PC-3 (cell line): ENCODE measurements at regions not wholly inside any gene's neighbourhood (a gene's known extent, or its start where the extent isn't known, plus 50 kb on each side); places are given as distances from the start of the nearest gene placed in this dataset.

Experiments
- ATAC-seq: fragments of 200-7000 bp; cut with Tn5 transposase; 2 replicates; pipeline ENCODE4 v1.9.1; 2020; ENCODE audit warnings: mild to moderate bottlenecking, moderate library complexity
- BruUV-seq: library from RNA; stranded (reverse); fragments of 400-500 nt; replicated peaks from 2 replicates; lab custom pipeline; 2021; lab: Mats Ljungman, UMichigan
- CTCF ChIA-PET: fragments of 300-600 bp; sonication (Branson Sonifier 250); formaldehyde crosslinking; loops from one replicate; lab custom pipeline; 2022; ENCODE audit warnings: antibody characterized with exemption; lab: Charles Lee
- POLR2A ChIA-PET: fragments of 300-600 bp; sonication (Branson Sonifier 250); formaldehyde crosslinking; loops from one replicate; lab custom pipeline; 2022; ENCODE audit warnings: antibody characterized with exemption; ENCODE audit not compliant: unreplicated experiment; lab: Charles Lee
- DNase-seq: peaks from one replicate; pipeline ENCODE4 v3.0.0-alpha.2; 2015
- H2AFZ ChIP-seq: fragments of 300-600 bp; sonication (generic); 2 replicates; pipeline ENCODE4 v1.6.0; 2016; ENCODE audit warnings: antibody characterized with exemption, low read length
- H3F3A ChIP-seq: fragments of 300-600 bp; sonication (generic); one replicate; pipeline ENCODE4 v1.6.0; 2017; ENCODE audit warnings: antibody characterized with exemption, low read length, control low read depth, mild to moderate bottlenecking; ENCODE audit not compliant: unreplicated experiment
- H3K27ac ChIP-seq: fragments of 300-600 bp; sonication (generic); 2 replicates; pipeline ENCODE4 v1.5.1; 2016; ENCODE audit warnings: mild to moderate bottlenecking, low read length
- H3K27me3 ChIP-seq: fragments of 300-600 bp; sonication (generic); 2 replicates; pipeline ENCODE4 v1.6.1; 2016; ENCODE audit warnings: low read length, mixed read lengths
- H3K36me3 ChIP-seq: fragments of 300-600 bp; sonication (generic); 2 replicates; pipeline ENCODE4 v1.6.1; 2016; ENCODE audit warnings: low read depth, mixed run types, low read length, mixed read lengths
- H3K4me1 ChIP-seq: fragments of 300-600 bp; sonication (generic); 2 replicates; pipeline ENCODE4 v1.5.1; 2016; ENCODE audit warnings: low read length; ENCODE audit not compliant: insufficient read depth
- H3K4me2 ChIP-seq: fragments of 300-600 bp; sonication (generic); 2 replicates; pipeline ENCODE4 v1.6.0; 2016; ENCODE audit warnings: low read length
- H3K4me3 ChIP-seq: fragments of 300-600 bp; sonication (generic); 2 replicates; pipeline ENCODE4 v1.5.1; 2016; ENCODE audit warnings: mild to moderate bottlenecking, low read length, mixed read lengths
- H3K79me2 ChIP-seq: fragments of 300-600 bp; sonication (generic); 2 replicates; pipeline ENCODE4 v1.6.1; 2017; ENCODE audit warnings: low read length, mixed read lengths
- H3K9ac ChIP-seq: fragments of 300-600 bp; sonication (generic); 2 replicates; pipeline ENCODE4 v1.6.0; 2016; ENCODE audit warnings: mild to moderate bottlenecking, low read length
- H3K9me2 ChIP-seq: fragments of 300-600 bp; sonication (generic); replicated peaks from 2 replicates; pipeline ENCODE4 v1.6.1; 2016; ENCODE audit warnings: mixed run types, low read length, mixed read lengths
- H3K9me3 ChIP-seq: fragments of 300-600 bp; sonication (generic); 2 replicates; pipeline ENCODE4 v1.6.1; 2016; ENCODE audit warnings: low read length, mixed read lengths
- H4K20me1 ChIP-seq: fragments of 300-600 bp; sonication (generic); 2 replicates; pipeline ENCODE4 v1.6.1; 2016; ENCODE audit warnings: low read length, mixed read lengths
- CTCF ChIP-seq: fragments of 300-600 bp; sonication (generic); conservative IDR thresholded peaks from 2 replicates; pipeline ENCODE4 v1.5.1; 2017; ENCODE audit warnings: antibody characterized with exemption, low read depth, mild to moderate bottlenecking, low read length
- EZH2 ChIP-seq: fragments of 300-600 bp; sonication (generic); IDR thresholded peaks from one replicate; pipeline ENCODE4 v1.6.1; 2017; ENCODE audit warnings: antibody characterized with exemption, mild to moderate bottlenecking, low read length; ENCODE audit not compliant: unreplicated experiment
- EZH2phosphoT487 ChIP-seq: fragments of 300-600 bp; sonication (generic); IDR thresholded peaks from 2 replicates; pipeline ENCODE4 v1.6.1; 2018; ENCODE audit warnings: mild to moderate bottlenecking, antibody characterized with exemption, low read length, borderline replicate concordance
- intact Hi-C: fragments of 100-400 bp; cut with micrococcal nuclease; formaldehyde crosslinking; loops from 2 replicates; pipeline ENCODE4 v1.9.0; 2023

- TF ChIP-seq EZH2phosphoT487 (no peak), EZH2 (no peak), CTCF (no peak)
- Histone ChIP-seq H3K4me2 (no peak overlapping the region), H4K20me1 (no peaks in the 10 kb centered on the region), H3K9me3 (no peaks in the 10 kb centered on the region), H3K36me3 (no peaks in the 10 kb centered on the region), H3K9me2 (no peaks in the 10 kb centered on the region), H3F3A (no peaks in the 10 kb centered on the region), H3K9ac (no peak overlapping the region), H3K27ac (no peak overlapping the region), H3K4me1 (no peaks in the 10 kb centered on the region), H3K79me2 (no peaks in the 10 kb centered on the region), H3K4me3 (no peak overlapping the region), H2AFZ (no peak overlapping the region), H3K27me3 (no peaks in the 10 kb centered on the region; the same call in none of the 2 replicates)
- ATAC-seq, result no peak
- intact Hi-C loops, result no loop called here
- CTCF ChIA-PET, result no interaction called here
- DNase-seq, result no peak
- BruUV-seq, result no TSS peak
- POLR2A ChIA-PET, result no interaction called here
Measured at GRCh38 chr6:97867177-97867576, 584.2 kb upstream of the MMS22L start.

- CTCF ChIA-PET, result no interaction called here
Measured at GRCh38 chr6:97870273-97870672, 587.3 kb upstream of the MMS22L start.

GRCh38 chr6:97876711-97877110 is 593.7 kb upstream of the MMS22L start:
- BruUV-seq, result no TSS peak
- no peaks in the 10 kb centered on the region for H3K27me3 ChIP-seq
- no peaks in the 10 kb centered on the region for H3K36me3 ChIP-seq
- H3F3A ChIP-seq, result no peaks in the 10 kb centered on the region
- DNase-seq (no peak), ATAC-seq (no peak)
- no peak overlapping the region for H3K9ac ChIP-seq
- POLR2A ChIA-PET, result no interaction called here
- CTCF ChIA-PET, result no interaction called here
- H3K79me2 ChIP-seq, result no peaks in the 10 kb centered on the region
- H2AFZ ChIP-seq, result no peak overlapping the region
- H3K9me3 ChIP-seq, result no peaks in the 10 kb centered on the region
- no peak for TF ChIP-seq CTCF
- TF ChIP-seq EZH2phosphoT487, result no peak
- no peak for TF ChIP-seq EZH2
- H3K27ac ChIP-seq, result no peak overlapping the region
- intact Hi-C loops, result no loop called here
- no peak overlapping the region for H3K4me3 ChIP-seq
- no peaks in the 10 kb centered on the region for H3K4me1 ChIP-seq
- no peaks in the 10 kb centered on the region for H4K20me1 ChIP-seq
- H3K4me2 ChIP-seq, result no peak overlapping the region
- H3K9me2 ChIP-seq, result no peaks in the 10 kb centered on the region

More at GRCh38 chr6:97870273-97870672, 587.3 kb upstream of the MMS22L start:
- Histone ChIP-seq H3K27ac (no peak overlapping the region), H3K27me3 (no peaks in the 10 kb centered on the region), H3K36me3 (no peaks in the 10 kb centered on the region), H3K9me2 (no peaks in the 10 kb centered on the region), H3K4me3 (no peak overlapping the region), H3K4me1 (no peaks in the 10 kb centered on the region), H3K9ac (no peak overlapping the region), H3K9me3 (no peaks in the 10 kb centered on the region), H3F3A (no peaks in the 10 kb centered on the region), H4K20me1 (no peaks in the 10 kb centered on the region), H3K4me2 (no peak overlapping the region), H3K79me2 (no peaks in the 10 kb centered on the region), H2AFZ (no peak overlapping the region)
- POLR2A ChIA-PET, result no interaction called here
- ATAC-seq, result no peak
- intact Hi-C loops, result no loop called here
- TF ChIP-seq CTCF (no peak), EZH2phosphoT487 (no peak), EZH2 (no peak)
- no TSS peak for BruUV-seq
- DNase-seq, result no peak
